ENCODE measurements at regions not wholly inside any gene's neighbourhood (a gene's known extent, or its start where the extent isn't known, plus 50 kb on each side); places are given as distances from the start of the nearest gene placed in this dataset.
"Not testable (repeated sequence)": the region's sequence is repeated elsewhere in the genome, so short reads cannot be mapped to it uniquely, and the experiment has no call there.

DNA sequence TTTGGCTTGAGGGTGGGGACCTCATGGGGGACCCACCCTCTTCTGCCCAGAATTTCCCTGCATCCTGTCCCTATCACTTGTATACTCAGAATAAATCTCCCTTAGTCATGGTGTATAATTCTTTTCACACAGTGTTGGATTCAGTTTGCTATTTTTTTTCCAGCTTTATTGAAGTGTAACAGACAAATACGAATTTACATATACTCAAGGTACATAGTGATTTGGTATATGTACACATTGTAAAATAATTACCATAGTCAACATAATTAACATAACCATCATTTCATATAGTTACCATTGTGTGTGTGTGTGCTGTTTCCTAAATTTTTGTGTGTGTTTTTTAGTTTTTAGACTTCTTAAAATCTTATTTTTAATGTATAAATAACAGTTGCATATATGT lies 269.9 kb downstream of the CNTNAP3 start:
- not testable (repeated sequence) for DNase-seq (ENCODE audit: low read depth)

DNA sequence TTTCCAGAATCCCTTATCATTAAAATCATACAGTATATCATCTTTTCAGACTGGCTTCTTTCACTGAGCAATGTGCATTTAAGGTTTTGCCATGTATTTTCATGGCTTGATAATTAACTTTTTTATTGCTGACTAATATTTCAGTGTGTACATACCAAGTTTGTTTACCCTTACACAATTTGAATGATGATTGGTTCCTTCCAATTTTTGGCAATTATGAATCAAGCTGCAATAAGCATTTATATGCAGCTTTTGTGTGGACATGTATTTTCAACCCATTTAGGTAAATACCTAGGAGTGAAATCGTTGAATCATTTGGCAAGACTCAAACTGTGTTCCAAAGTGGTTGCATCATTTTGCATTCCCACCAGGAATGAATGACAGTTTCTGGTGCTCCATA lies 272.8 kb downstream of the CNTNAP3 start:
- DNase-seq (ENCODE audit: low read depth): not testable (repeated sequence)

DNA sequence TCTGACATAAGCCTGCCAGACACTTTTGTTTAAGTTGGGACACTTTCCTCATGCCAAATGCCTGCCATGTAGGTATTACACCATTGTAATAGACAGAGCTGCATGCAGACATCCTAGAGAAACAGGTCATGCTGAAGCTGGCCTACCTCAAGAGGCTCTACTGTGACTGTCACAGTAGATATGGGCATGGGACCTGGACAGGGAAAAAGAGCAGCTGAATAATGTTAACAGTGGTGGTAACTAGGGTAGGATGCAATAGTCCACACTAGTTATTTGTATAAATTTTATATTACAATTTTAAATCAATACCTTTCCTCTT lies 273.2 kb downstream of the CNTNAP3 start:
- DNase-seq (ENCODE audit: low read depth): not testable (repeated sequence)

DNA sequence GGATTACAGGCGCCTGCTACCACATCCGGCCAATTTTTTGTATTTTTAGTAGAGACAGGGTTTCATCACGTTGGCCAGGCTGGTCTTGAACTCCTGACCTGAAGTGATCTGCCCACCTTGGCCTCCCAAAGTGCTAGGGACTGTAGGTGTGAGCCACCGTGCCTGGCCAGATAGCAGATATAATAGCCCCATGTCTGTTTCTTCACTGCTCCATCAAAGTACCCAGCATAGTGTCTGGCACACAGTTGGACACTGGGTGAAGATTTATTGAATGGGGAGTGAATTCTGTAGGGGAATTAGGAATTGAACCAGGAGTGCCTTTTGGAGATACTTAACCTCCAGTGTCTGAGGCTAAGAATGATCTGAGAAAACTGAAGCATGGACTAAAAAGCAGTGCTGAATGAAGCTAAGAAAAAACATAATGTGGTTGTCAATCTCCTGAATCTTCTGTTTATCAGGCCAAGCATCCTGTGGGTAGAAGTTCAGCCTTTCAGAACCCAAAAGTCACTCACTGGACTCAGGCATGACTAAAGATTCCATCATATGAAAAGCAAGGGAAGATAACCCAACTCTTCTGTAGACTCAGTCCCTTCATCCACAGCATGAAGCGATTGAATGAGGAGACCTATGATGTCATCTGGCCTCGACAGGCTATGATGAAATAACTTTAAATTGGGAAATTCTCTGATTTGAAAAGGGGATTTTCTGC lies 273.7 kb downstream of the CNTNAP3 start:
- DNase-seq (ENCODE audit: low read depth): not testable (repeated sequence)

DNA sequence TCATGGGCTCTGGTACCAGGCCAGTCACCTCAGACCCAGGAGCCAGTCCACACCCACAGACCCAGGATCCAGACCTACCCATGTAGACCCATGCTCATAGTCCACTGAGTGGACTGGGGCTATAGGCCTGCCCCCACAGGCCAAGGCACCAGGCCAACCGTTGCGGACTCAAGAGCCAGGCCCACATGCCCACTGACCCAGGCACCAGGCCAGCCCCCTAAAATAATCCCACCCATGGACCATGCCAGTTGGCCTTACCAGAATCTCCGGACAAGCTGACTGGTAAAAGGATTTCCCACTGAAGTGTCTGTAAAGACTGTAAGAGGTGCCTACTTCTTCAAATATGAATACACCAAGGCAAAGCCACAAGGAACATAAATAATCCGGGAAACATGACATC lies 278.2 kb downstream of the CNTNAP3 start:
- not testable (repeated sequence) for DNase-seq (ENCODE audit: low read depth)

DNA sequence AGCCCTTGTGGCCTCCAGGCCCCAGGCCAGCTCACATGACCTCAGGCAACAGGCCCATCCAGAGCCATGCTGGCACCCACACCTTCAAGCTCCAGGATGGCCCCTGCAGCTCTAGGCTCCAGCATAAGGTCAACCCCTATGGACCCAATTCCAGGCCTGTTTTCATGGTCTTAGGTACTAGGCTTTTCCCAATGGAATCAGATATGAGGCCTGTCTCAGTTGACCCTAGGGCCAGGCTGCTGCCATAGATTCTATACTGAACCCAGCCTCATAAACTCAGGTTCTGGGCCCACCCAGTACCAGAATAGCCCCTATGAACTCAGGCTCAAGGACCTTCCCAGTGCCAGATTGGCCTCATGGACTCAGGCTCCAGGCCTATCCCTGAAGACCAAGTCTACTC lies 278.6 kb downstream of the CNTNAP3 start:
- not testable (repeated sequence) for DNase-seq (ENCODE audit: low read depth)

DNA sequence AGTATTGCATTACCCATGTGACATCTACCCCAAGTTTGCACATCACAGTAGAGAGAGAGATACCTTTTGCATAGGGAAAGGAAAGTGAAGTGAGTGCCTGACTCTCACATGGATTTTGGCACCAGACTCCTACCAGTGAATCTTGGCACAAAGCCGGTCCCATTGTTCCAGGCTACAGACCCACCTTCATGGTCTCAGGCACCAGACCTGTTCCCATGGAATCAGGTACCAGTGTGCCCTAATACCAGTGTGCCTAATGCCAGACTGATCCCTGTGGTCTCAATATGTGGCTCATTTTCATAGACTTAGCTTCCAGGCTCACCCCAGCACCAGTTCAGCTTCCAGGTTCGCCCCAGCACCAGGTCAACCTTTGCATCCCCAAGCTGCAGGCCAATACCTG lies 279.1 kb downstream of the CNTNAP3 start:
- not testable (repeated sequence) for DNase-seq (ENCODE audit: low read depth)

DNA sequence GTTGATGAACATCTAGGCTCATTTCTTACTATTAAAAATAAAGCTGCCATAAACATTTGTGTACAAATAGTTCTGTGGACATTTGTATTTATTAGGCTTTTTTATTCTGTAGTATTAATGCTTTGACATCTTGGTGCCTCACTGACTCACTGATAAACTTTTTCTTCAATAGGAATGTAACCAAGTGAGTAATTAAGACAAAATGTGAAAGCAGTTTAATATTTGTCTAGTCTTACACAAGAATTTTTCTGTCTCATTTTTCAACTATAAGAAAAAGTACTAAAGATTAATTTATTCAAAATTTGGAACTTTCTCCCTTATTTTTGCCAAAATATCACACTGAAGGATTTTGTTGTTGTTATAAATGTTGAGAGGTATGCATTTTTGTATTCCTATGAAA lies 282.2 kb downstream of the CNTNAP3 start:
- not testable (repeated sequence) for DNase-seq (ENCODE audit: low read depth)

DNA sequence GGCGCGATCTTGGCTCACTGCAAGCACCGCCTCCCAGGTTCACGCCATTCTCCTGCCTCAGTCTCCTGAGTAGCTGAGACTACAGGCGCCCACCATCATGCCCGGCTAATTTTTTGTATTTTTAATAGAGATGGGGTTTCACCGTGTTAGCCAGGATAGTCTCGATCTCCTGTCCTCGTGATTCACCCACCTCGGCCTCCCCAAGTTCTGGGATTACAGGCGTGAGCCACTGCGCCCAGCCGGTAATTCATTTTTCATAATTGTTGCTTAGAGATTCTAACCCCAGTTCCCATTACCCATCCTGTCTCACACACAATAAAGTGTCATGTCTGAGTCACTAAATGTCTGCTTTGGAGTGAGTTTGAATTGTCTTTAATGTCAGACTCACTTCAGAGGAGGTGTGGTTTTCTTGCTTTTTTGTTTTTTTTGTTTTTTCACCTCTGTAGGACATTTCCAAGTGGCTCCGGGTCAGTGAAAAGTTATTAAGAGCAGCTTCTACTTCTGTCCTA lies 281.2 kb upstream of the FAM240B start:
- DNase-seq (ENCODE audit: low read depth): peak; percentile 19

DNA sequence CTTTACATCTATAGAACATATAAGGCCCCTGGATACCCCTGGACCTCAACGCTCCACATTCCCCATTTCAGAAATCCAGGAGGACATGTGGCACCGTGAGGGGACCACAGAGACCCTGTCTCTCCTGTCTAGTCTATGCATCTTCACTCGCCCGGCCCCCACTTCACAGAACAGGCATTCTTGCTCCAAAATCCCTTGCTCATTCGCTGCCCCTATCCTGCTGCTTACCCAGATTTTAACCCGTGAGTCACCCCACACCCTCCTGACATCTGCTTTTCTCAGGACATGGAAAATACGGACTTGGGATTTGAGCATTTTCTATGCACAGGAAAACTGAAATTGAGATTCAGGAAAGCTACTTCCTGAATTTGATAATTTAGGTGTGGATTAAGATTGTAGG lies 279.3 kb upstream of the FAM240B start:
- DNase-seq (ENCODE audit: low read depth): not testable (repeated sequence)

DNA sequence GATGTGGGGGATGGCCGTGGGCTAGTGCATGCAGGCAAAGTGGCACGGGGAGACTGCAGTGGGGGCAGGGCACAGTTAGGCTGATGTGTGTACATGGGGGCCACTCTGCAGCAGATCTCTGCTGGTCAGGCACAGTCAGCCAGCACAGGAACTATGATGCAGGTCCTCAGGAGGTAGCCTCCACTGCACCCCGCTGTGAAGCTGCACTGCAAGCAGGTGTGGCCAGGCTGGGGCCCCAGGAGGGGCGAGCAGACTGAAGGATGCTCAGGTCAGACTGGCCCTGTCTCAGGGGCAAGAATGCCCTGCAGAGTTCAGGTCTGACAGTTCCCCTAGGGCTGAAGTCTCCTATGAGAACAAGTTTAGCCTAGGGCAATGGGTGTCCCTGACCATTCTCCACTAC lies 273.8 kb upstream of the FAM240B start:
- not testable (repeated sequence) for DNase-seq (ENCODE audit: low read depth)

DNA sequence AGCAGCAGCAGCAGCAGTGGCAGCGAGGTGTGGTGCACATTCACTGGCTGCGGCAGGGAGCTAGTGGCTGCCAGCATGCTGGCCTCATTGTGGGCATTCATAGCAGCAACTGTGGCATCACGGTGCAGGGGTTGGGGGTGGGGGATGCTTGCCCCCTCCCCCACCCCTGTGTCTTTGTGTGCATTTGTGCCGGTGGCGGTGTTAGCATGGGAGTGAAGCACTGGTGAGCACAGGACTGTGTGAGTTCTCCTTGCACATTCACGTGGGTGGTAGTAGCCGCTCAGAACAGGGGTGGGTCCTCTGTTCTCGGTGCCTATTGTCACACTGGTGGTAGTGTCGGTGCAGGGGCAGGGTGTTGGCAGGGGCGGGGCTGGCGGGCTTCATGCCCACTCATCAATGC lies 273.2 kb upstream of the FAM240B start:
- not testable (repeated sequence) for DNase-seq (ENCODE audit: low read depth)

DNA sequence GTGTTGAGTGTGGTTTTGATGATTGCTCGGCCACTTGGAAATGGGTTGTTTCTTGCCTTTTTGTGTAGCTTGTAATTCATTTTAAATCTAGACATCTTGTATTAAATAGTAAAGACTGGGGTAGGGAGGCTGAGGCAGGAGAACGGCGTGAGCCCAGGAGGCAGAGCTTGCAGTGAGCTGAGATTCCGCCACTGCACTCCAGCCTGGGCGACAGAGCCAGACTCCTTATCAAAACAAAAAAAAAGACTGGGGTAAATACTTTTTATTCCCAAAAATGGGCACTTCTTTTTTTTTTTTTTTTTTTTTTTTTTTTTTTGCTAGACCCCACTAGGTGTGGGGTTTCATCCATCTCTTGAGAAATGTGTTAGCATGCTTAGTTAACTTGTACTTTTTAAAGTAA lies 258.8 kb upstream of the FAM240B start:
- DNase-seq (ENCODE audit: low read depth): not testable (repeated sequence)

DNA sequence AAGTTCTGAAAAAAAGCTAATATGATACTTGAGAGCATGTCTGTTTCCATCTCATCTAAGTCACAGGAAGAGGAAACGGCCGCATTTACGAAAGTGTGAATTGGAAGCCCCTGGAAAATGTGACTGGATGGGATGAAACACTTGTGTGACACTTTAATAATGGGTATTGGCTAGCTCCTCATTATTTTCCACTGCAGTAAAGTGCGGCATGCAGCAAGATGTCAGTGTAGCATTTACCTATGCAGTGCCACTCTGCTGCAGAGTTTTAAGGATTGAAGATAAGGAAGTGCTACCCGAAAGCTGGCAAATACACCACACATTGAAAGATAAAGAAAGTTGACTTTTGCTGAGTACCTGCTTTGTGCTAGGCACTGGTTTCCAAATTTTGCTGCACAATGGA lies 249.5 kb upstream of the FAM240B start:
- DNase-seq (ENCODE audit: low read depth): not testable (repeated sequence)

DNA sequence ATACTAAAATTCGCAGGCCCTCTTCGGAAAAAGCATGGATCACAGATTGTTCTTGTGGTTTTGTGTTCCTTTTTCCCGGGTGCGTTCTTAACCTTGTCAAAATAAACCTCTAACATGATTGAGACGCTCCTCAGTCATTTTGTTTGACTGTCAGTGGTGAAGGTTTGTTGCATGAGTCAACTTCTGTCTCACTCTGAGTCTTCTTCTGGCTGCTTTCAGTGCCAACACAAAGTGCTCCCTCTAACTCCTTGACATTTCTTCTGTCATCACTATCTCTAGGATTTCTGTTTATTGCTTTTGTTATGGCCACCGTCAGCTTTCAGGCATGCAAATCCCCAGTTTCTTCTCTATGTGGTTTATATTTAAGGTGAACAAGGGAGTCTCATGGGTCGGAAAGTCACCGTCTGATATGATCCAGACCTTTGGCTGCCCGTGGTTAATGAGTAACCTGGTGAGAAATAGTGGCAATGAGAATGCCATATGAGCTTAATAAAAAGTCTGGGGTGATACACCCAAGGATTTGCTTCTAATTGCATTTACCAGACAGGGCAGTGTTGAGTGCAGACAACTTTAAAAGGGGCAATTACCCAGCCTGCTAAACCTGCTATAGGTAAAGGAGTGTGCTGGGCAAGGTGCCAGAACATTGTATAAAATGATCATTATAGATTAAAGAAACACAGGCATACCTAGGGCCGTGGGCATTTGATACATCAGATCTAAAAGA lies 248.9 kb upstream of the FAM240B start:
- DNase-seq (ENCODE audit: low read depth): not testable (repeated sequence)

DNA sequence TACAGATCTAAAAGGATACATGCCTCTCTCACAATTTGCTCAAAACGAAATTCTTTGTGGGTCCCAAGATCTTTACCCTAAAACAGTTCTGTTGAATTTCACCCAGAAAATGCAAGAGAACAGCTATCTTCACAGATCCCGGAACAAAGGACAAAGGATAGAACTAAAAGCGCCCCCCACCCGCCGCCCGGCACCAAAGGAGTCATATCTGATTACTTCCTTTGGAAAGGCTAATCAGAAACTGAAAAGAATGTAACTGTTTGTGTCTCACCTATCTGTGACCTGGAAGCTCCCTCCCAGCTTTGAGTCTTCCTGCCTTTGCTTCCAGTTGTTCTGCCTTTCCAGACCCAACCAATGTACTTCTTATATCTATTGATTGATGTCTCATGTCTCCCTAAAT lies 247.9 kb upstream of the FAM240B start:
- DNase-seq (ENCODE audit: low read depth): not testable (repeated sequence)

DNA sequence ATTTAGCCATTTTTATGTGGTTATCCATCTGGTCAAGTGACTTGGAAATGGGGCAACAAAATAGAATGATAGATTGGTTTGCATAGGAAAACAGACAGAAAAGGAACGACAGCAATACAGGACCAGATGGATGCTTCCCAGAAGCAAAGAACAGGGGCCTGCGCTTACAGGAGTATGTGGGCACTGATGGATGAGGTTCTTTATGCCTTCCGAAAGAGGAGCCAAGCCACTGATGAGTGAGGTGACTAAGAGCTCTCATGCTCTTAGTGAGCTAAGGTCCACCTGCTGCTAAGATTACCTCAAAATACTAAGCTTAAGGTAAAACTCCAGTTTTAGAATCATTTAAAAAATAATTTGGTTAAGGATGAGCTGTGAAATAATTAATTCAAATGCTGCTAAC lies 247.4 kb upstream of the FAM240B start:
- DNase-seq (ENCODE audit: low read depth): not testable (repeated sequence)

DNA sequence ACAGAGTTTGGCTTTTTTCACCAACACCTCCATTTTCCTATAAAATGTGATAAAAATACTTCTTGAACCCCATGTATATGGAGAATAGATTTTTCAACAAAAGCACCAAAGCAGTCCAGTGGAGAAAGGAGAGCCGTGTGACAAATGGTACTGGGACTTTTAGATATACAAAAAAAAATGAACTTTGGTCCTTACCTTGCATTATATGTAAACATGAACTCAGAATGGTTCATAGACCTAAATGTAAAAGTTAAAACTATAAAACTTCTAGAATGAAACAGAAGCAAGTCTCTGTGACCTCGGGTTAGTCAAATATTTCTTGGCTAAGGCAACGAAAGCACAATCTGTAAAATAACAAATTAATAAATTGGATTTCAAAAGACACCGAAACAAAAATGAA lies 239.9 kb upstream of the FAM240B start:
- DNase-seq (ENCODE audit: low read depth): not testable (repeated sequence)

DNA sequence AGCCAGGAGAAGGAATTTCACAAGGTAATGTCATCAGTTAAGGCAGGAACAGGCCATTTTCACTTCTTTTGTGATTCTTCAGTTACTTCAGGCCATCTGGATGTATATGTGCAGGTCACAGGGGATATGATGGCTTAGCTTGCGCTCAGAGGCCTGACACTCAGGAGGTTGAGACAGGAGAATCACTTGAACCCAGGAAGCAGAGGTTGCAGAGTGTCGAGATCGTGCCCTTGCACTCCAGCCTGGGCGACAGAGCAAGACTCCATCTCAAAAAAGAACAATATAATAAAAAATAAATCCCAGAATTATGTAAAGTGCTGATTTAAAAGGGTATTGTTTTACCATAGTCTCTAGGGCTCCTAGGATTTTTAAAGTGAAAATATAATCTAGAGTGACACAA lies 235.9 kb upstream of the FAM240B start:
- not testable (repeated sequence) for DNase-seq (ENCODE audit: low read depth)

DNA sequence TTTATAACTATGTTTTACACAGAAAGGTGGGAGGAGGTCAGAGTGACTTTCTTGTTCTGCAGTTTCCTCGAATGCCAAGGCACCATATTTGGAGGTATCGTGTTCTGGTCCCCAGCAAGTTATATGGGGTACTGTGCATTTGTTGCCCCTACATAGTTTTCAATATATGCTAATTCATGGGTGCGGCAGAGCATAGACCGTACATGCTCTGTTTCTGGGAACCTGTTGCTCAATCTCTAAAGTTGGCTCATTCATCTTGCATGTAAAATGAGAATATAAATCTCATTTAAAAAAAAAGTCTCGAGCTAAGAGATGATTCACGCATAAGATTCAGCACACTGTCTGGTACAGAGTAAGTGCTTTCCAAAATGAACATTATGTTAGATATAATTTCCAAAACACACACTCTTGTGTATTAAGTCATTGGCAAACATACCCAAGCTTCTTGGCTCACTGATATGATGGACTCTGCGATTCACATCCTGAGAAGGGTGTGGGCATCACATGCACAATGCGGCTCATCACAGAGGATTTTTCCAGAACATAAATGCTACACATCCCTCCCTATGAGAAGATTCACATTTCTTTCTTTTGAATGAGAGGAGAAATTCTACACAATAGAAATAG lies 232.9 kb upstream of the FAM240B start:
- not testable (repeated sequence) for DNase-seq (ENCODE audit: low read depth)

DNA sequence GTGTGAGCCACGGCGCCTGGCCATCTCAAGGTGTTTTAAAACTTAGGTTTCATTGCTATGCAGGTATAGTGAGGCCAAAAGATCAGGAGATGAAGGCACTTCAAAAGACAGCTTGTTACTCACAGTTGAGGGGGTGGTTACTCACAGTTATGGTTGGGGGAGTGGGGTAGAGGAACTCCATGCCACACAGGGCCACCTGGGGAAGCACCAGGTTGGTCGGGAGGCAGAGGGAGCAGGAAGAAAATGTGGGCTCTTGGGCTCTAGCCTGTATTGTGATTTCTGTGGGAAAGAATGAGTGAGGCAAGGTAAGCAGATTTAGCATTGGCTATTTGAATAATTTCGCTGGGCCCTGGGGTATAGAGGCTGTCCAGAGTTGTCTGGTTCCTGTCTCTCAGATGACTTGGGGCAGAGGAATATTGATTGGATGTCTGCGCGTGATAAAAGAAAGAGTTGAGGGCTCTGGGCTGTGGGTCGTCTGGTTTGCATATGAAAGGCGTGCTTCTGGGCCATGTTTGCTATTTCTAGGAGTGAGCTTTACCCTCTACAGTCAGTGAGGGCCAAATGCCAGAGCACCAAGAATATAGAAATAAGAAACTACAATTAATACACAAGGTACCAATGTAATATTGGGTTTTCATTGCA lies 226.1 kb upstream of the FAM240B start:
- DNase-seq (ENCODE audit: low read depth): not testable (repeated sequence)

DNA sequence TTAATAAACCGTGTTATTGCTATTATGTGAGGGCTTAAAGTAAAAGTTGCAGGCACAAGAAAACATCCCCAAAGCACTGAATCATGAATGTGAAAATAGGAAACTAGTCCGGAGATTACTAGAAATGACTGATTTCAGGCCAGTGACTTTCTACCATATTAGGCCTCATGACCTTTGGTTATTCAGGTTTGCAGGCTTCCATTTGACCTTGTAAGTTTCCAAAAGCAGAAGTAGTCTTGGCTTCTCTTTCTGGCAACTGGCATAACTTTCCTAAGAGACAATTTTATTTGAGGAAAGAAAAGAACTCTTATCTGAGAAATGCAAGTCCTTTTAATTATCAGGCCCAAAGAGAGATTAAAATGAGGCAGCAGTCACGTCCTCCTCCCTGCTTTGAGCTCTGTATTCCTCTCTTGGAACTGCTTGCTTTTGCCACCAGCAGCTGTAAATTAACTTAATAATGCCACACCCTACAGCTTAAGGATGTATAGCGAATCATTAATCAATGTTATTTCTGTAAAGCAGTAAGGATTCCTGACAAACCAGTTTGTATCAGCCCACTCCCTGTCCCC lies 225.0 kb upstream of the FAM240B start:
- DNase-seq (ENCODE audit: low read depth): not testable (repeated sequence)

Measured in ELR (cell line).